ENCODE measurements at regions not wholly inside any gene's neighbourhood (a gene's known extent, or its start where the extent isn't known, plus 50 kb on each side); places are given as distances from the start of the nearest gene placed in this dataset.

DNA sequence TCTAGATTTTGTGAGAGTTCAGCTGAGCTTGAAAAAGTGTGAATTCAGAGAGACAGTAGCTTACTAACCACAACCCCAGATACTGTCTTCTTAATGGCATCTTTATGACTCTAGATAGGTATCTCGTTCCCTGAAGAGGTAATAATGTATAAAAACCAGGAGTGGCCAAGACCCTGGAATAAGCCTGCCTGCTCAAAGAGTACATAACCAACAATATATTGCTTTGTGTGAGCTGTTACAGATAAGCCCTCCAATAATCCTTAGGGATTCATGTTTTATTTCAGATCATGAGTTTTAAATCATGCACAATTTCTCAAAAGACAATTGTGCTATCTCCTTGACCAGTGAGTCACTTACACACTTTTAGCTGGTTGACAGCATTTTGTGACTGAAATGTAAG is 327.8 kb upstream of the ADGRB3 start:
- TF ChIP-seq FOXP2 (optimal IDR thresholded peaks at IDR 0.05; ENCODE audit: borderline replicate concordance, extremely low read depth, extremely low read length, insufficient read depth) (no peak), SIN3A (IDR thresholded peaks at IDR 0.05; ENCODE audit: borderline replicate concordance, insufficient read depth, low read length) (no peak), TAF1 (IDR thresholded peaks at IDR 0.05; ENCODE audit: borderline replicate concordance, insufficient read depth, low read length) (no peak), POLR2AphosphoS5 (IDR thresholded peaks at IDR 0.05; ENCODE audit: low read depth, low read length) (no peak)
- TF ChIP-seq, protein P1, sequence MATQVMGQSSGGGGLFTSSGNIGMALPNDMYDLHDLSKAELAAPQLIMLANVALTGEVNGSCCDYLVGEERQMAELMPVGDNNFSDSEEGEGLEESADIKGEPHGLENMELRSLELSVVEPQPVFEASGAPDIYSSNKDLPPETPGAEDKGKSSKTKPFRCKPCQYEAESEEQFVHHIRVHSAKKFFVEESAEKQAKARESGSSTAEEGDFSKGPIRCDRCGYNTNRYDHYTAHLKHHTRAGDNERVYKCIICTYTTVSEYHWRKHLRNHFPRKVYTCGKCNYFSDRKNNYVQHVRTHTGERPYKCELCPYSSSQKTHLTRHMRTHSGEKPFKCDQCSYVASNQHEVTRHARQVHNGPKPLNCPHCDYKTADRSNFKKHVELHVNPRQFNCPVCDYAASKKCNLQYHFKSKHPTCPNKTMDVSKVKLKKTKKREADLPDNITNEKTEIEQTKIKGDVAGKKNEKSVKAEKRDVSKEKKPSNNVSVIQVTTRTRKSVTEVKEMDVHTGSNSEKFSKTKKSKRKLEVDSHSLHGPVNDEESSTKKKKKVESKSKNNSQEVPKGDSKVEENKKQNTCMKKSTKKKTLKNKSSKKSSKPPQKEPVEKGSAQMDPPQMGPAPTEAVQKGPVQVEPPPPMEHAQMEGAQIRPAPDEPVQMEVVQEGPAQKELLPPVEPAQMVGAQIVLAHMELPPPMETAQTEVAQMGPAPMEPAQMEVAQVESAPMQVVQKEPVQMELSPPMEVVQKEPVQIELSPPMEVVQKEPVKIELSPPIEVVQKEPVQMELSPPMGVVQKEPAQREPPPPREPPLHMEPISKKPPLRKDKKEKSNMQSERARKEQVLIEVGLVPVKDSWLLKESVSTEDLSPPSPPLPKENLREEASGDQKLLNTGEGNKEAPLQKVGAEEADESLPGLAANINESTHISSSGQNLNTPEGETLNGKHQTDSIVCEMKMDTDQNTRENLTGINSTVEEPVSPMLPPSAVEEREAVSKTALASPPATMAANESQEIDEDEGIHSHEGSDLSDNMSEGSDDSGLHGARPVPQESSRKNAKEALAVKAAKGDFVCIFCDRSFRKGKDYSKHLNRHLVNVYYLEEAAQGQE (IDR thresholded peaks at IDR 0.05; ENCODE audit: insufficient read depth in 1 of 2, low read depth in 2 of 2, low read length in 2 of 2): no peak

GRCh38 chr6:68296126-68296525 is 339.0 kb upstream of the ADGRB3 start:
- no peak for TF ChIP-seq POLR2AphosphoS5 (IDR thresholded peaks at IDR 0.05; ENCODE audit: low read depth, low read length)
- no peak for TF ChIP-seq SIN3A (IDR thresholded peaks at IDR 0.05; ENCODE audit: borderline replicate concordance, insufficient read depth, low read length)
- no peak for TF ChIP-seq TAF1 (IDR thresholded peaks at IDR 0.05; ENCODE audit: borderline replicate concordance, insufficient read depth, low read length)
- TF ChIP-seq, protein P1 (IDR thresholded peaks at IDR 0.05; ENCODE audit: insufficient read depth in 1 of 2, low read depth in 2 of 2, low read length in 2 of 2): no peak
- no peak for TF ChIP-seq FOXP2 (optimal IDR thresholded peaks at IDR 0.05; ENCODE audit: borderline replicate concordance, extremely low read depth, extremely low read length, insufficient read depth)

- TF ChIP-seq SIN3A (IDR thresholded peaks at IDR 0.05; ENCODE audit: borderline replicate concordance, insufficient read depth, low read length): no peak
These were observed 352.4 kb upstream of the ADGRB3 start for GRCh38 chr6:68282646-68283045.

- TF ChIP-seq POLR2AphosphoS5 (IDR thresholded peaks at IDR 0.05; ENCODE audit: low read depth, low read length) (no peak), FOXP2 (optimal IDR thresholded peaks at IDR 0.05; ENCODE audit: borderline replicate concordance, extremely low read depth, extremely low read length, insufficient read depth) (no peak), TAF1 (IDR thresholded peaks at IDR 0.05; ENCODE audit: borderline replicate concordance, insufficient read depth, low read length) (no peak), SIN3A (IDR thresholded peaks at IDR 0.05; ENCODE audit: borderline replicate concordance, insufficient read depth, low read length) (no peak)
- TF ChIP-seq, protein P1 (IDR thresholded peaks at IDR 0.05; ENCODE audit: insufficient read depth in 1 of 2, low read depth in 2 of 2, low read length in 2 of 2): no peak
These were observed 355.1 kb upstream of the ADGRB3 start for GRCh38 chr6:68279793-68280557.

DNA sequence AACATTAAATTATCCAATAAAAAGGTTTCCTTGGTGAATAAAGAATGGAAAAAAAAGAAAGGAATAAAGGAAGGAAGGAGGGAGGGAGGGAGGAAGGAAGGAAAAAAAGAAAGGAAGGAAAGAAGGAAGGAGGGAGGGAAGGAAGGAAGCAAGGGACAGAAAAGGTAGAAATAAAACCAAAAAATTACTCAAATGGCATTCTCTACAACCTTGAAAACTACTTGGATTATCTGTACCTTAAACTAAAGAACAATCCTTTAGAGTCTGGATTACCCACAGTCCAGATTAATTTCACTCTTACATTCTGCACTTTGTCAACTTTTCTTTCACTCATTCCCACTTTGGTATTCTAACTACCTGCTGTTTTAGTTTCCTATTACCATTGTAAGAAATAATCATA is 361.8 kb upstream of the ADGRB3 start:
- TF ChIP-seq POLR2AphosphoS5 (IDR thresholded peaks at IDR 0.05; ENCODE audit: low read depth, low read length) (no peak), FOXP2 (optimal IDR thresholded peaks at IDR 0.05; ENCODE audit: borderline replicate concordance, extremely low read depth, extremely low read length, insufficient read depth) (no peak), SIN3A (IDR thresholded peaks at IDR 0.05; ENCODE audit: borderline replicate concordance, insufficient read depth, low read length) (no peak), TAF1 (IDR thresholded peaks at IDR 0.05; ENCODE audit: borderline replicate concordance, insufficient read depth, low read length) (no peak)
- TF ChIP-seq, protein P1 (IDR thresholded peaks at IDR 0.05; ENCODE audit: insufficient read depth in 1 of 2, low read depth in 2 of 2, low read length in 2 of 2): no peak
